MM.1S (cell line): ENCODE measurements at regions not wholly inside any gene's neighbourhood (a gene's known extent, or its start where the extent isn't known, plus 50 kb on each side); places are given as distances from the start of the nearest gene placed in this dataset.

Experiments
- DNase-seq: peaks from one replicate; pipeline ENCODE4 v3.0.0-alpha.2; 2015
- H2AFZ ChIP-seq: fragments of 300-600 bp; sonication (generic); 2 replicates; pipeline ENCODE4 v1.6.0; 2016; ENCODE audit warnings: antibody characterized with exemption, low read length
- H3F3A ChIP-seq: fragments of 300-600 bp; sonication (generic); 2 replicates; pipeline ENCODE4 v1.6.1; 2016; ENCODE audit warnings: mild to moderate bottlenecking, antibody characterized with exemption, low read length, moderate library complexity, mixed read lengths; ENCODE audit not compliant: insufficient read depth
- H3K27ac ChIP-seq: fragments of 300-600 bp; sonication (generic); 2 replicates; pipeline ENCODE4 v1.5.1; 2016; ENCODE audit warnings: mild to moderate bottlenecking, low read length
- H3K27me3 ChIP-seq: fragments of 300-600 bp; sonication (generic); replicated peaks from 2 replicates; pipeline ENCODE4 v1.6.0; 2016; ENCODE audit warnings: low read length; ENCODE audit not compliant: insufficient read depth
- H3K36me3 ChIP-seq: fragments of 300-600 bp; sonication (generic); replicated peaks from 2 replicates; pipeline ENCODE4 v1.6.1; 2016; ENCODE audit warnings: mild to moderate bottlenecking, low read length, mixed read lengths; ENCODE audit not compliant: insufficient read depth
- H3K4me1 ChIP-seq: fragments of 300-600 bp; sonication (generic); 2 replicates; pipeline ENCODE4 v1.6.1; 2016; ENCODE audit warnings: low read length, mixed read lengths
- H3K4me2 ChIP-seq: fragments of 300-600 bp; sonication (generic); 2 replicates; pipeline ENCODE4 v1.6.0; 2016; ENCODE audit warnings: low read depth, low read length
- H3K4me3 ChIP-seq: fragments of 300-600 bp; sonication (generic); 2 replicates; pipeline ENCODE4 v1.5.1; 2016; ENCODE audit warnings: low read length, mixed read lengths
- H3K79me2 ChIP-seq: fragments of 300-600 bp; sonication (generic); 2 replicates; pipeline ENCODE4 v1.6.1; 2016; ENCODE audit warnings: mixed run types, low read length, mixed read lengths
- H3K9ac ChIP-seq: fragments of 300-600 bp; sonication (generic); 2 replicates; pipeline ENCODE4 v1.6.1; 2016; ENCODE audit warnings: low read length, mixed read lengths
- H3K9me2 ChIP-seq: fragments of 300-600 bp; sonication (generic); replicated peaks from 2 replicates; pipeline ENCODE4 v1.6.1; 2016; ENCODE audit warnings: mild to moderate bottlenecking, low read length, mixed read lengths; ENCODE audit not compliant: insufficient read depth
- H3K9me3 ChIP-seq: fragments of 300-600 bp; sonication (generic); replicated peaks from 2 replicates; pipeline ENCODE4 v1.6.1; 2016; ENCODE audit warnings: mild to moderate bottlenecking, low read length, mixed read lengths; ENCODE audit not compliant: insufficient read depth
- H4K20me1 ChIP-seq: fragments of 300-600 bp; sonication (generic); 2 replicates; pipeline ENCODE4 v1.6.1; 2016; ENCODE audit warnings: mild to moderate bottlenecking, low read length, moderate library complexity, mixed read lengths; ENCODE audit not compliant: insufficient read depth
- CTCF ChIP-seq: fragments of 300-600 bp; sonication (generic); IDR thresholded peaks from 2 replicates; pipeline ENCODE4 v1.5.1; 2016; ENCODE audit warnings: antibody characterized with exemption, low read length, mixed read lengths
- EZH2 ChIP-seq: fragments of 300-600 bp; sonication (generic); optimal IDR thresholded peaks from 2 replicates; pipeline ENCODE3; 2017; ENCODE audit warnings: low read depth, mild to moderate bottlenecking, antibody characterized with exemption, low read length, mixed read lengths
- EZH2phosphoT487 ChIP-seq: fragments of 300-600 bp; sonication (generic); IDR thresholded peaks from 2 replicates; pipeline ENCODE4 v1.6.1; 2018; ENCODE audit warnings: antibody characterized with exemption, low read length

- no peaks in the 10 kb centered on the region for H3F3A ChIP-seq
- DNase-seq = no peak
- no peak overlapping the region for H3K4me2 ChIP-seq
- H3K4me1 ChIP-seq = peaks cover 15% of the 10 kb centered on the region
- no peaks in the 10 kb centered on the region for H3K9me3 ChIP-seq
- TF ChIP-seq CTCF = no peak
- no peak for TF ChIP-seq EZH2
- TF ChIP-seq EZH2phosphoT487 = no peak
- H4K20me1 ChIP-seq = no peaks in the 10 kb centered on the region
- no peak overlapping the region for H3K27ac ChIP-seq
- H3K4me3 ChIP-seq = no peak overlapping the region
- no peaks in the 10 kb centered on the region for H3K79me2 ChIP-seq
- H3K27me3 ChIP-seq = no peaks in the 10 kb centered on the region
- no peak overlapping the region for H3K9ac ChIP-seq
- H2AFZ ChIP-seq = no peak overlapping the region
- 0 out of 2 replicates have a peak, but pooled peaks cover 4% of the 10 kb centered on the region for H3K9me2 ChIP-seq
- no peaks in the 10 kb centered on the region for H3K36me3 ChIP-seq
Observed at GRCh38 chr11:80814813-80815212, 1374.0 kb upstream of the TENM4 start.

GRCh38 chr11:80810695-80811094 lies 1369.9 kb upstream of the TENM4 start:
- Histone ChIP-seq H3K4me1 (peaks cover 5% of the 10 kb centered on the region; the same call in 1 of the 2 replicates), H4K20me1 (no peaks in the 10 kb centered on the region)
- TF ChIP-seq EZH2 (no peak), EZH2phosphoT487 (no peak), CTCF (no peak)

GRCh38 chr11:80798174-80798573 lies 1357.3 kb upstream of the TENM4 start:
- Histone ChIP-seq H3K4me3 (no peak overlapping the region), H3F3A (no peaks in the 10 kb centered on the region)
- TF ChIP-seq CTCF (no peak), EZH2 (no peak), EZH2phosphoT487 (no peak)

More at GRCh38 chr11:80810695-80811094, 1369.9 kb upstream of the TENM4 start:
- no peak overlapping the region for H3K9ac ChIP-seq
- no peaks in the 10 kb centered on the region for H3K27me3 ChIP-seq
- no peaks in the 10 kb centered on the region for H3F3A ChIP-seq
- no peaks in the 10 kb centered on the region for H3K79me2 ChIP-seq
- no peaks in the 10 kb centered on the region for H3K36me3 ChIP-seq
- H3K27ac ChIP-seq = no peak overlapping the region
- H3K4me3 ChIP-seq = no peak overlapping the region
- no peak for DNase-seq
- no peak overlapping the region for H3K4me2 ChIP-seq
- 0 out of 2 replicates have a peak, but pooled peaks cover 4% of the 10 kb centered on the region for H3K9me2 ChIP-seq
- no peak overlapping the region for H2AFZ ChIP-seq
- no peaks in the 10 kb centered on the region for H3K9me3 ChIP-seq

More at GRCh38 chr11:80798174-80798573, 1357.3 kb upstream of the TENM4 start:
- Histone ChIP-seq H3K4me1 (no peaks in the 10 kb centered on the region), H3K27ac (no peak overlapping the region), H3K4me2 (no peak overlapping the region), H3K9me2 (no peaks in the 10 kb centered on the region), H3K9me3 (no peaks in the 10 kb centered on the region), H2AFZ (no peak overlapping the region), H3K36me3 (no peaks in the 10 kb centered on the region), H3K79me2 (no peaks in the 10 kb centered on the region), H3K9ac (no peak overlapping the region), H4K20me1 (no peaks in the 10 kb centered on the region), H3K27me3 (no peaks in the 10 kb centered on the region)
- DNase-seq = no peak
